Sigmoid colon (tissue), 6 donors: ENCODE measurements at regions not wholly inside any gene's neighbourhood (a gene's known extent, or its start where the extent isn't known, plus 50 kb on each side); places are given as distances from the start of the nearest gene placed in this dataset.

ENCODE experiments used
- DNase-seq: peaks from one replicate; pipeline ENCODE4 v3.0.0-alpha.2; 2019
- H3K27ac ChIP-seq, 4 donors: fragments of 200-600 bp; sonication (generic); one replicate each; pipeline ENCODE4 v1.5.1; 2016 to 2019; ENCODE audit warnings: mild to moderate bottlenecking in 1 of 4
- H3K27me3 ChIP-seq, 3 donors: fragments of 200-600 bp; sonication (generic); one replicate each; pipeline ENCODE4 v1.5.1; 2019; ENCODE audit warnings: mild to moderate bottlenecking in 1 of 3
- H3K36me3 ChIP-seq, 4 donors: fragments of 200-600 bp; sonication (generic); one replicate each; pipeline ENCODE4 v1.5.1; 2016 to 2019
- H3K4me1 ChIP-seq, 4 donors: fragments of 200-600 bp; sonication (generic); one replicate each; pipeline ENCODE4 v1.5.1; 2017 to 2019
- H3K4me3 ChIP-seq, 4 donors: fragments of 200-600 bp; sonication (generic); one replicate each; pipeline ENCODE4 v1.5.1; 2017 to 2019; ENCODE audit warnings: mild to moderate bottlenecking in 2 of 4, moderate library complexity in 1 of 4
- H3K9me3 ChIP-seq, 4 donors: fragments of 200-600 bp in 3 of 4; sonication (generic) in 3 of 4; one replicate each; pipeline versions ENCODE4 v1.5.1 to v1.6.1; 2013 to 2019
- CTCF ChIP-seq, 4 experiments: fragments of 450-650 bp in 3 of 4; fragments of 200-600 bp in 1 of 4; IDR thresholded peaks; one replicate each; pipeline ENCODE4 v1.5.1; 2016 to 2019; ENCODE audit warnings: antibody characterized with exemption in 4 of 4, mild to moderate bottlenecking in 3 of 4, moderate library complexity in 2 of 4
- EP300 ChIP-seq, 4 donors: sonication (generic); formaldehyde crosslinking; IDR thresholded peaks; one replicate each; pipeline ENCODE4 v1.6.1; 2017; ENCODE audit warnings: antibody characterized with exemption in 4 of 4
- POLR2A ChIP-seq, 2 donors: fragments of 450-650 bp; IDR thresholded peaks; one replicate each; pipeline ENCODE4 v1.6.1; 2016; ENCODE audit warnings: antibody characterized with exemption in 2 of 2, mild to moderate bottlenecking in 2 of 2, moderate library complexity in 2 of 2
- POLR2AphosphoS5 ChIP-seq, 4 donors: sonication (generic); formaldehyde crosslinking; IDR thresholded peaks; one replicate each; pipeline ENCODE4 v1.6.1; 2017; ENCODE audit warnings: antibody characterized with exemption in 4 of 4
- WGBS, 2 donors: extraction: QIAGEN DNeasy Blood & Tissue Kit; methylation state at CpG; one replicate each; pipeline ENCODE4 v1.1.7; 2013; 5-methylcytosine and 5-hydroxymethylcytosine counted together
- intact Hi-C: fragments of 100-400 bp; cut with DNase I; formaldehyde crosslinking; loops from one replicate; pipeline ENCODE4 v1.15.1; 2023
- donor health status: healthy with polysubstance abuse.
- donor health status: healthy.

- no peak for DNase-seq
- no peaks in the 10 kb centered on the region for H3K36me3 ChIP-seq
- peaks cover 0 to 4% (median 0%) of the 10 kb centered on the region in 3 donors for H3K27me3 ChIP-seq
- H3K9me3 ChIP-seq, result no peaks in the 10 kb centered on the region
- no peak overlapping the region for H3K4me3 ChIP-seq
- 18 to 60% methylated on average over 2 of the region's 2 CpGs for WGBS, 2 donors
- H3K27ac ChIP-seq, result no peak overlapping the region
- no peaks in the 10 kb centered on the region for H3K4me1 ChIP-seq
- TF ChIP-seq EP300 (IDR thresholded peaks at IDR 0.05) (no peak), POLR2AphosphoS5 (IDR thresholded peaks at IDR 0.05) (no peak), CTCF (IDR thresholded peaks at IDR 0.05) (no peak), POLR2A (IDR thresholded peaks at IDR 0.05) (no peak)
- intact Hi-C loops, result no loop called here
Observed at GRCh38 chr6:33950472-33950881, 146.7 kb upstream of the MLN start.

GRCh38 chr6:33949877-33950435 lies 146.2 kb upstream of the MLN start:
- Histone ChIP-seq H3K27ac (no peak overlapping the region), H3K9me3 (no peaks in the 10 kb centered on the region), H3K36me3 (no peaks in the 10 kb centered on the region), H3K27me3 (peaks cover 0 to 4% (median 0%) of the 10 kb centered on the region in 3 donors), H3K4me1 (no peaks in the 10 kb centered on the region), H3K4me3 (no peak overlapping the region)
- 39 to 76% methylated on average over 9 of the region's 9 CpGs for WGBS, 2 donors
- intact Hi-C loops, result no loop called here
- no peak for TF ChIP-seq POLR2A (IDR thresholded peaks at IDR 0.05)
- TF ChIP-seq POLR2AphosphoS5 (IDR thresholded peaks at IDR 0.05), result no peak
- no peak for TF ChIP-seq EP300 (IDR thresholded peaks at IDR 0.05)
- no peak for TF ChIP-seq CTCF (IDR thresholded peaks at IDR 0.05)
- DNase-seq, result no peak

DNA sequence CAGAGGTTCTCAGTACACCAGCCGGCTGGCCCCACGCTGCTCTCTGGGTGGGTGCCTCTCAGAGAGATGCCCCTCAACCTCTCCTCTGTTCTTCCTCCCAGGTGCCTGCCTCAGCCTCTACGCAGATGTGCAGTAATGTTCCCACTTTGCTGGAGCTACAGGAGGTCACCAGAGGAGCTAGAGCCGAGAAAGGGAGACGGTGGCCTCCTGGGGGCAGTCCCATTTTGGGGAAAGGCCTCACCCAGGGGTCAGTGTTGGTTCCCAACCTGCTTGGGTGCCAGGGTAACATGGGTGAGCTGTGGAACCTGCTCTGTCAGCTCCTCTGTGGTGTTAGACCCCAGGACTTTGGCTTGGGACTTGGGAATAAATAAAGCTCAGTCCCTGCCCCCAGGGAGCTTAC lies 145.3 kb upstream of the MLN start:
- intact Hi-C loops, result no loop called here
- H3K36me3 ChIP-seq, result no peaks in the 10 kb centered on the region
- TF ChIP-seq CTCF (IDR thresholded peaks at IDR 0.05), result no peak
- no peak for TF ChIP-seq POLR2A (IDR thresholded peaks at IDR 0.05)
- TF ChIP-seq POLR2AphosphoS5 (IDR thresholded peaks at IDR 0.05), result no peak
- WGBS, 2 donors, result 91% methylated on average over 5 of the region's 5 CpGs
- no peak overlapping the region for H3K4me3 ChIP-seq
- H3K4me1 ChIP-seq, result no peaks in the 10 kb centered on the region
- DNase-seq, result no peak
- H3K27ac ChIP-seq, result no peak overlapping the region
- H3K27me3 ChIP-seq, result peaks cover 0 to 4% (median 0%) of the 10 kb centered on the region in 3 donors
- no peaks in the 10 kb centered on the region for H3K9me3 ChIP-seq

GRCh38 chr6:33947916-33948594 lies 144.3 kb upstream of the MLN start:
- Histone ChIP-seq H3K27ac (no peak overlapping the region), H3K27me3 (peaks cover 0 to 4% (median 0%) of the 10 kb centered on the region in 3 donors), H3K9me3 (no peaks in the 10 kb centered on the region), H3K4me1 (no peaks in the 10 kb centered on the region), H3K4me3 (no peak overlapping the region), H3K36me3 (no peaks in the 10 kb centered on the region)
- no peak for TF ChIP-seq POLR2A (IDR thresholded peaks at IDR 0.05)
- no peak for TF ChIP-seq EP300 (IDR thresholded peaks at IDR 0.05)
- no peak for TF ChIP-seq POLR2AphosphoS5 (IDR thresholded peaks at IDR 0.05)
- no peak for TF ChIP-seq CTCF (IDR thresholded peaks at IDR 0.05)
- DNase-seq, result no peak
- 82 to 85% methylated on average over 6 of the region's 6 CpGs for WGBS, 2 donors
- intact Hi-C loops, result no loop called here
